GM21529 (cell line): ENCODE measurements at regions not wholly inside any gene's neighbourhood (a gene's known extent, or its start where the extent isn't known, plus 50 kb on each side); places are given as distances from the start of the nearest gene placed in this dataset.

ENCODE experiments used
- ATAC-seq: cut with Tn5 transposase; IDR thresholded peaks from one replicate; pipeline ENCODE4 v1.9.1; 2021; ENCODE audit not compliant: unreplicated experiment

- no peak for ATAC-seq
Measured at GRCh38 chr9:81268048-81268447, 421.3 kb downstream of the TLE1 start.

- ATAC-seq, result no peak
Measured at GRCh38 chr9:81266674-81267073, 422.7 kb downstream of the TLE1 start.

- no peak for ATAC-seq
Measured at GRCh38 chr9:81266086-81266485, 423.3 kb downstream of the TLE1 start.

GRCh38 chr9:81264516-81264915 is 424.8 kb downstream of the TLE1 start:
- no peak for ATAC-seq

- no peak for ATAC-seq
Measured at GRCh38 chr9:81259896-81260295, 429.5 kb downstream of the TLE1 start.

- ATAC-seq, result no peak
Measured at GRCh38 chr9:81256368-81256767, 433.0 kb downstream of the TLE1 start.

GRCh38 chr9:81250606-81251005 is 438.7 kb downstream of the TLE1 start:
- no peak for ATAC-seq

- ATAC-seq, result no peak
Measured at GRCh38 chr9:81250041-81250440, 439.3 kb downstream of the TLE1 start.

- ATAC-seq, result no peak
Measured at GRCh38 chr9:81245254-81245956, 443.9 kb downstream of the TLE1 start.

- no peak for ATAC-seq
Measured at GRCh38 chr9:81244631-81245030, 444.7 kb downstream of the TLE1 start.

- ATAC-seq, result no peak
Measured at GRCh38 chr9:81242866-81243265, 446.5 kb downstream of the TLE1 start.

GRCh38 chr9:81239388-81239787 is 450.0 kb downstream of the TLE1 start:
- ATAC-seq, result no peak

GRCh38 chr9:81237565-81238231 is 451.6 kb downstream of the TLE1 start:
- ATAC-seq, result no peak

- no peak for ATAC-seq
Measured at GRCh38 chr9:81234924-81235610, 454.3 kb downstream of the TLE1 start.

GRCh38 chr9:81231011-81231410 is 458.3 kb downstream of the TLE1 start:
- no peak for ATAC-seq

- no peak for ATAC-seq
Measured at GRCh38 chr9:81227507-81228245, 461.7 kb downstream of the TLE1 start.

- no peak for ATAC-seq
Measured at GRCh38 chr9:81225596-81225995, 463.8 kb downstream of the TLE1 start.

- no peak for ATAC-seq
Measured at GRCh38 chr9:81224166-81225081, 464.9 kb downstream of the TLE1 start.

GRCh38 chr9:81214975-81215374 is 474.4 kb downstream of the TLE1 start:
- no peak for ATAC-seq

- ATAC-seq, result no peak
Measured at GRCh38 chr9:81213456-81213855, 475.9 kb downstream of the TLE1 start.
